NCI-H510A (cell line): ENCODE measurements at regions not wholly inside any gene's neighbourhood (a gene's known extent, or its start where the extent isn't known, plus 50 kb on each side); places are given as distances from the start of the nearest gene placed in this dataset.

ENCODE experiments used
- DNase-seq: peaks from one replicate; lab custom pipeline; 2025; lab: John Stamatoyannopoulos, UW

DNA sequence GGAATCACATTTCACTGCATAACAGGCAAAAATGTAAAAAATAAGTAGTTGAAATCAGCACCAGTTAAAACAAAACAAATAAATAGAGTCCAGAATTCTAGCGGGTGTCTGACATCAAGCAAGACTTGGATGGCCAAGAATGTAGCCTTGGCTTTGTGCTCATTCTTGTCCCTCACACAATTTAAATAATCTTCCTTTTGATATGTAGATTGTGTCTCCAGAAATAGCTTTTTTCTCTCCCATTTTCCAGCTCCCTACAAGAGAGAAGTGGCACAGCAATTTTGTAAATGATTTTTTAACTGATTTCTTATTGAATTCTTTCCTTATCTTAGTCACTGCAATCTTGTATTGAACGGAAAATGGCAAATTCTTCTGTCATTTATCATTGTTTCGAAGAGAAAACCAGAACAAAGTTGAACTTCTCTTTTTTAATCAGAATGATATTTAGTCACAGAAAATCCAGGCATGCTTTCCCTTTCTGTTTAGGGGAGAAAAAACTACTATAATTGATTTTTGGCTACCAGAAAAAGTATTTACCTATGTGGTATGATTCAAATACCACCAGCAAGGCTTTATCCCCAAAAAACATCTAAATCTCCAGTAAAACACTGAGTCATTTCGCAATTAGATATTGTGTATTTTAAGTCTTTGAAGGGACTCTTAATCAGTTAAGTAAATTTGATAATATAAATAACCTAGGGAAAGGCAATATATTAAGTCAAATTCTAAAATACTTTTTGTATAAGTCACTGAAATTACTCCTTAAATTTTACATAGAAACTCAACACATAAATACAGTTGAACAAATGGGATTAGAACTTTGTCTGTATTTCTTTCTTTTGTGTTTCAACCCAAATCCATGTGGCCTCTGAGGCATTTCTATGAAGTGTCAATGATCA is 481.7 kb downstream of the GBE1 start:
- DNase-seq: no peak

DNA sequence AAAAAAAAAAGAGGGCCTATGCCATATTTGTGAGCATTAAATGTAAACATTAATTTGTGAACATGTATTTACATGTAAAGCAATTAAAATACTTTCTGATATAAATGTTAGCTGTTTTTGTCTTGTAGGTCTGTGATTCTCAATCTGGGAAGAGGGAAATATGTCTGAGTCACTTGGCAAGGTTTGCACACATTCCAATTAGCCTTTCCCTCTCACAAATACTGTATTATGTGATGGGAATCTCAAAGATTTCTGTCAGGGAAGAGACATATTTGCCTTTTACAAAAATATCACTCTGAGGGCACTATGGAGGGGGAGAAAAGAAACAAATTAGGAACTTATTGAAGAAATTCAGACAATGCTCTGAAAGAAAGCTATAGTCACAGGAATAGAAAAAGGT is 483.6 kb downstream of the GBE1 start:
- no peak for DNase-seq

DNA sequence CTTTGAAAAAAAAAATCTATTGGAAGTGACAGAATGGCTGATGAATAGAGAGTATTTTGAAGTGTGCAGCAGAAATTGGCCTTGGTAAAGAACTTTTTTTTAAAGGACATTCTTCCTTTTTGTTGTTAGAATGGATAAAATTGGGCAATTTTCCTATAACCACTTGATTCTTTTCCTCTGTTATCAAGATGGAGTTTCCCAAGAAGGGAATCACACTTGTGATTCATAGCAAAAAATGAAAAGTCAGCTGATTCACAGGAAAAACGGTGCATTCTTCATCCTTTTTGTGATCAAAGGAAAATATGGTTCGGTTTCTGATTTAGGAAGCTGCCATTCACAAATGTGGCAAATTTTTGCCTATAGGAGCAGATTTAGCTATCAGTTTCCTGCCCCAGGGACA is 486.8 kb downstream of the GBE1 start:
- no peak for DNase-seq

DNA sequence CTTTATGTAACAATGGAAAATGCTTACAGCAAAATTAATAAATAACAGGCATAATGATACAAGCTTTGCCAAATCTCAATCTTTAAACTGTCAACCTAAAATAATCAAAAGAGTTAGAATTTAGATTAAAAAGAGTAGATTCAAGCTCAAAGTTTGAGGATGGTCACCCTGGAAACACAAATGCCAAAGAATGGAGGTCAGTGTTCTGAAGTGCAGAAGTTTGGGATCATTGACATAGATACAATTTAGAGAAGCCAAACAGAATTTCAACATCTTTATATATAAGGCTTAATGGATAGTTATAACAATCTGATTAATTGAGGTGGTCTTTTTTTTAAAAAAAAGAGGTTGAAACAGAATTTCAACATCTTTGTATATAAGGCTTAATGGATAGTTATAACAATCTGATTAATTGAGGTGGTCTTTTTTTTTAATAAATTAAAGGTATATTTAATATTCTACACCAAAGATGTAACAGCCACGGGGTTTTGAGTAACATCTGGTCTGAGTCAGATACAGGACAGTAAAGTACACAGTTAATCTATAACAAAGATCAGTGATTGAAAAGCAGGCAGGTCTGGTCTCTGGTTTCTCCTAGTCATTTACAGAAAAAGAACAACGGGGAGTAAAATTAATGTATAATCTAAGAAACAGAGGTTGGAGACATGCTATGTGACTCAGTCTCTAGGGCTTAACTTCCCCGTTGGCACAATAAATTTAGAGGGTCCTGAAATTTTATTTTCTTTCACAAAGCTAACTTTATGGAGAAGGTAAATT is 490.7 kb downstream of the GBE1 start:
- no peak for DNase-seq

DNA sequence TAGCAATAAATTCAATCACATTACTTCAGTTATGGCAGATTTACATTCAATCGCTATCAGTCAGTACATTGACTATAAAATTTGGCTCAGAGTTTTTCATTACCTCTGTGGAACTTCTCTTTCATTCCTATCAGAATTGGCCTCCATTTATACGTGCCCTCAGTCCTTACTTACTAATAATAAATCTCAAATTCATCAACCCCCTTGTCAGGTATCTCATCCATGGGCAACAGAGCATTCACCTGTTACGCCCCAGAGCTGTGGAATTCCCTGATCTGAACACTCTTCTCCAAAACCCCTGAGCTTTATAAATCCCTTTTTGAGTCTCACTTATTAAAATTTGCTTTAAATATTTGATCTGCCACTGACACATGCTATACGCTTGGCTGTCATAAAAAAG is 492.9 kb downstream of the GBE1 start:
- DNase-seq: no peak

DNA sequence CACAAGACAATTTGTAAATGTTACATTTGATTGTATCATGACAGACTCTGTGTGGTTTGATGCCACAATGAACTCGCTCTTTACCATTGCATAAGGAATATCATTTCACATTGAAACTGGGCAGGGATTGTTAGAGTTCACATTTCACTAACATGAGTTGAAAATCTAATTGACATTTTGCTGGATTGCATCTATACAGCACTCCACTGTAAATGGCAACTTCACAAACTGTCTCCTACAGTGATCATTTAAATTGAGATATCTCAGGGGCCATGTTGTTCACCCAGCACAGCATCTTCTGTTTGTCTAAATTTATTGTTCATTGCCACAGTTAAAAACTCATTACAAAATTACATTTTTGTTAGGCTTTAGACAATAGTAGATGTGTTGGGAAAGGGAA is 499.4 kb downstream of the GBE1 start:
- no peak for DNase-seq

DNA sequence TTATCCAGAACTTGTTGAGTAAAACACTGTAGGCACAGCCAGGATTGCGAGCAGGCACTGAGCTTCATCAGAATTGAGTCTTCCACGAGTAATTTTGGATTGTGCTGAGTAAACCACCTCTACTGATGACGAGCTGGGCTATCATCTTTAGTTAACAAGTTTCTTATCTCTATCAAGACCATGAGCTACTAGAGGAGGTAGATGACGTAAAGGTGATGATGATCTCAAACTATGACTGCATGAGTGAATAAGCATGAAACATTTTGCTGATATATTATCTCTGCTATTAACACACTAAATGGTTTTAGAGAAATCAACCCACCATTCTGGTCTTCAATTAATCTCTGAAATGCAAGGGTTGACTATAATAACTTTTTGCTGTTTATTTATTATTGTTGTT is 506.0 kb downstream of the GBE1 start:
- DNase-seq: no peak

DNA sequence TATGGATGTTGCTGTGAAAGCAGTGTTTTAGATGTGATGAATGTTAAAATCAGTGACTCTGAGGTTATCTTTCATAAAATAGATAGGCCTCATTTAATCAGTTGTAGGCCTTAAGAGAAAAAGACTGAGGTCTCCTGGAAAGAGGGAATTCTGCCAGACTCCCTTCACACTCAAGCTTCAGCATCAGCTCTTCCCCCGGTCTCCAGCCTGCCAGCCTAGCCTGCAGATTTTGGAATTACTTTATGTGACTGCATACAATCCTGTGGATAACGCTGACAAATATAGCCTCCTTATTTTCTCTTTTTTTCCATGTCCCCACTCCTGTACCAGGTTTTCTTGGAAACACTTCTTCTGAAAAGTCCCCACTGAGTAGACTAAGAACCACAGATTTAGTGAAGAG is 510.3 kb downstream of the GBE1 start:
- no peak for DNase-seq

DNA sequence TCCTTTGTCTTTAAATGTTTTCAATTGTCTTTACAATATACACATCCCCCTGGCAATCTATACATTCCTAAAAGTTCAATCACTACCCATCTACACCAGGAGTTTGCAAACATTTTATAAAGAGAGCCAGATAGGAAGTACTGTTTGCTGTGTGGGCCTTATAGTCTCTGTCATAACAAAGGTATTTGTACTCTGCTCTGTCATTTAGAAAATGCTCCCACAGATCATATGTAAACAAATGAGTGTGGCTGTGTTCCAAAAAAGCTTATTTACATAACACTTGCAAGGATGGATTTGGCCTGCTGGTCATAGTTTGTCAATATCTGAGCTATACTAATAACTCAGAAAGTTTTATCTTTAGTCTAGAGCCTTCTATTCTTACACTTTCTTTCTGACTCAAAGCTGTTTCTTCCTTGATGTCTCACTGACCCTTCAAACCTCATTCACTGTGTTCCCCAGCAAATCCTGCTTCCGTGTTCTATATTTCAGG is 511.9 kb downstream of the GBE1 start:
- no peak for DNase-seq

DNA sequence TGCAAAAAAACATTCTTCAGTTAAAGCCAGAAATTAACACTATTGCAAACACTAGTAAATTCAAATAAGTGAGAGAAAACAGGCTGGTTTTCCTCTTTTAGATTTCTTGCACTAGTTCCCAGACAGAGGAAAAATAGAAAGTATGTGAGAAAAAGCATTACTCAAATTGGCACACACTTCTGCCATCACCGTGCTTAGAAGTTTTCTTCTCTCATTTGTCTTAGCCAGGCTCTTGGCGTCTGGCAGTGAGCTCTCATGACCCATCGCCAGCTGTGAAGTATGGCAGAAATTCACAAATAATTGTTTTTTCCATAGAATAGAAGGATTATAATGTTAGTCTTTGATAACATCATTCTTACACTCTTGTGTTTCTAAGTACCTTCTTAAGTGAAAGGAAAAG is 515.9 kb downstream of the GBE1 start:
- no peak for DNase-seq

DNA sequence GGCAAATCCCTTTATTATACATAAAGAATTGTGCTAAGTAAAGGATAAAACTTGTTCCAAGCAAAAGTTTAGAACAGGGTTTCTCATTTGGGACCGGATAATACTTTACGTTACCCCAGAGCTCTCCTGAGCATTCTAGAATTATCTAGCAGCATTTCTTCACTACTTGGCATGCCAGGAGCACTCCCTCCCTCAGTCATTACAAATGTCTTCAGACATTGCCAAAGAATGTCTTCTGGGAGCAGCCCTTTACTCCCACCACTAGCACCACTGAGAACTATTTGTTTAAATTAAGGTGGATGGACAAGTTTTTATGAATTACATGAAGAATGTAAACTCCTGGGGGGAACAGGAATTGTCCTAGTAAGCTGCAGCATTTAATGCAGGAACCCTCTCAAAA is 516.4 kb downstream of the GBE1 start:
- DNase-seq: no peak

DNA sequence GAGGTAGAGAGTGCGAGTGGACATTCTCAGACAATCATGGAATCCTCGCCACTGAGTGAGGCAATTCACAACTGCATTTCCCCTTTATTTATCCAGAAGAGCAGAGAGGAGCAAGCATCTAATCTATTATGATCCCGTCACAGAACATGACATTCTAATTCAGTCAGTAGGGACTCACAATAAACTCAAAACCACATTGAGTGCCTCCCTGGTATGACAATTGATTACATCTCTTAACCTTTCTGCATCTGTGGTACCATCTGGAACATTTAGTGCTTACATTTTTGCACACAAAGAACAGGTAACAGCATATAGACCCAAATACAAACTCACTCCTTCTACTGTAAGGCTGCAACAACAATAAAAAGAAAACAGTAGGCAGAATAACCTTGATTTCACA is 517.2 kb downstream of the GBE1 start:
- no peak for DNase-seq

DNA sequence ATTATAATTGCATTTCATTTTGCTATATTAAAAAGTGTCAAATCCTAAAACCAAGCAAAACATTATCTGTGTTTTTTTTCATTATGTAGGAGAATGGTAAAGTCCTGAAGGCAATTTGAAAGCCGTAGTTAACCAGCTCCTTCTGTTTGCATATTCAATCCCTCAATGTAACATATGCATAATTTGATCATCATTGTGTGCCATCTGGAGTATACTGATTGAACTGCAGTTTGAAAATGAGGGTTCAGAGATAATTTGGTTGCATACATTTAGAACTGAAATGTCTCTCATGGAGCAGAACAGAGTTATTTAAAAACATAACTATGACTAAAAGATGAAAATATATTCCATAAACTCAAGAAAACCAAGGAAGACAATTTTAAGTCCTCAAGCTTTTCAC is 518.6 kb downstream of the GBE1 start:
- no peak for DNase-seq

DNA sequence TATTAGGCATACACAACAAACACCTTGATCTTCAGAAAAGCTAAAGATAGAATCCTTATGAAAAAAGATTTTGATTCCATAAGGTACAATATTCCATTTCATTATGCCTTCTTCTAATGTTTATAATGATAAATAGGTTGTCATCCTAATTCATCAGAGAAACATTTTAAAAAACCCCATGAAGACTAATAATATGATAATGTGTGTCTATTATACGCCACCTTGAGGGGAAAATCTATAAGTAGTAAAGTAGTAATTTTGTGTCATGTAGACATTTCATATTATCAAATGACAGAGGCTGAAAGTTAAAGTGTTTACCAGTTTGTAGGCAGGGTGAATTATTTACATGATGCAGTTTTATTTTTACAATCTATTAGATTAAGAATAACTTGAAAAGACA is 524.3 kb downstream of the GBE1 start:
- DNase-seq: no peak

DNA sequence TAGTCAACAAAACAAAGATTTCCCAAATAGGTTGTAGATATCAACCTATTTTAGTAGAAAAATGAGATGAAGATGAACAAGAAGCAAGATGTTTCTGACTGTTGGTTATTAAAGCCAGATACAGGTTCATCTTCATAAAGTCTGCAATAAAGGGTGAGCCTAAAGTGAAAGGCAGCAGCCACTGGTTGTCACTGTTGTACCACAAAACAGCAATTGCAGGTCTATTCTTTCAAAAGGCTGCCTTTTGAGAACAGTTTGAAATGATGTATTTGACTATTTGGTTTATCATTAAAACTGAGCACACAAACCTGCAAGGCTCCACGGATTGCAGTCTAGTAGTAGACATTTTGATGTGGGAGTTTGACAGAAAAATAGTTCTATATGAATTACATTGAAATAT is 543.4 kb downstream of the GBE1 start:
- DNase-seq: no peak

DNA sequence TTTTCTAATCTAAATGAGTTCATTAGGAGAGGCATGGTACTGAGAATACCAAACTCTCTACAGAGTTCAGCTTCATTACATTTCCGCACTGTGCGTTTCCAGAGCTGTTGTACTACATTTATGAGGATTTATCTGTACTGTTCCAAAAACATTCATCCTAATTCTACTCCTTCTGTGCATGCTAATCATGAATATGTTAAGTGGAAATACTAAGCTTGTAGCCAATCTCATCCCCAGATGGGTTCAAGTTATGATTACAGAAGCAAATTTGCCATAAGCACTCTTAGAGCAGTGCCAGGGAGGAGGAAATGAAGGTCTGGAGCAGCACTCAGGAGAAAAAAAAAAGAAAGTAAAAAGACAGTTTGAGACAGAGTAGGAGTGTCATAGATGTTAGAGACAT is 544.3 kb downstream of the GBE1 start:
- no peak for DNase-seq

DNA sequence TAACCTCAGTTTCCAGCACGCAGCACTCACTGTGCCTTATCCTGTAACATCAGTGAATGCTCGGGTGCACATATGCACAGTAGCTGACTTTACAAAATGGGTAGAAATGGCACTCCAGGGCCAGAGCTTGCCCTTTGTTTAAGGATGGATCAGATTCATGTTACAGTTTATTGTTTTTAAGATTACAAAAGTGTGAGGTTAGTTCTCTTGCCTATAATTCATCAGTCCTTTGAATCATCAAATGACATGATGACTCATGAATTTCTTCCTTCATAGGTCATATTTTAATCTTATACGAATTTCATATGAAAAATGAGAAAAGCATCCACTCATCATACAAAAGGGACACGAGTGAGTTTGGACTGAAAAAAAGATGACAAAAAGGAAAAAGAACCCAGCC is 545.3 kb downstream of the GBE1 start:
- DNase-seq: no peak

DNA sequence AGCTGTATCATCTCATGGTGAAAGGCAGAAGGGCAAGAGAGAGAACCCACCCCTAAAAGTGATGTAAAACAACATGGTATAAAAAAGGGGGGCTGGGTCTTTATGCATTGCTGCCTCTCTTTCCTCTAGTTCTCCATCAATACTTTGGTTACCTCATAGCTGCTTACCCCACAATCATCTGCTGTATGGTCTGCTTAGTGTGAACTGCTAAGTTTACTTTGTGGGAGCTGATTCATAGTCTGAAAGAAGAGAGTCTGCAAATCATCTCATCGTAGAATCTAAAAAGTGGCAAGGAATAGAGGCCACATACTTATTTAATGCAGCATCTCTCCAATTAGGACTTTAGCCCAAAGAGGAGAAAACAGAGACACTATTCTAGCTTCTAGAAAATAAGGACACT is 546.8 kb downstream of the GBE1 start:
- DNase-seq: no peak

DNA sequence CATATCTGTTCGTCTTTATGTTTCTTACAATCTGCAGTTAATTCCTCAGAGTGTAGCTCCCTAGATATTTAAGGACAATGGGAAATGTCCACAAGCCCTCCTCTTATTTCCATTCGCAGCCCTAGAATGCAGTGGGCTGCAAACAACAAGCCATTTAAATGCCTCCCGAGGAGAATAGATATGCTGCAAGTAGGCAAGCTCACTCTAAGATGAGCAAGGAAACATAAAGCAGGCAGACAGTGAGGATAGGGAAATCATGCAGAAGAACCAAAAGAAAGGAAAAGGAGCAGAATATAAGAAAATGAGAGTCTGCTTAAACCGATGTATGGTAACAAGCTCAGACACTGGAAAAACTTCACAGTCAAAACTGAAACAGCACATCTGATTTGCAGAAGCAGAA is 561.9 kb downstream of the GBE1 start:
- DNase-seq: no peak

DNA sequence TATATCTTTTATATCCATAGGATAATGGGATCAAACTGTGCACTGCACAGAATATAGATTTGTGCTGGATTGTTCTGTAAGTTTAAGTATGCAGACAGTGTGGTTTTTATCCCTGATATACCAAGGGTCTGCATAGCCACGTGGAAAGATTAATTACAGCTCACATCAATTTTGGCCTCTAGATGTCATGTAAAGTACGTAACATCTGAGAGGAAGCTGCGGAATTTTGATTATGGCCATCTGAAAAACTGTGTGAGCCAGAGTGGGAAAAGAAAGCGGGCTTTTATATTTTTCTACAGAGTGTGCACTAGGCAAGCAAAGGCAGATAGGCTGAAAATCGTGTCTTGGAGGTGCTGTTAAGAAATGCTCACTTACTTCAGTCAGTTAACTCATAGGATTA is 562.7 kb downstream of the GBE1 start:
- DNase-seq: no peak

DNA sequence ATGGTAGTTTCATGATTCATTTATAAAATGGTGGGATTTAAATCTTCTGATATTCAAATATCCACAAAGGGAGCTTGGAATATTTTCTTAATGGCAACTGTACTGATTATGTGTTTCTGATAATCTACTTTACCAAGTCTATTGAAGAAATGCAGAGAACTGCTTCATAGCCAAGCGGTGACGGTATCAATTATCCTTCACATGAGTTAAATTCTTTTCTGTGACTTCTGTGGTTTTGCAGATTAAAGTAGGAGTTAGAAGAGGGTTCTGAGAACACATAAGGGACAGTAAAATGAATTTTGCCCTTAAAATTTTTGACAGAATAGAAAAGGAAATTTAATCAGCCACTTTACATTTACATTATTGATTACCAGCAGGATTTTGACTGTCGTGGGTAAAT is 563.2 kb downstream of the GBE1 start:
- no peak for DNase-seq

DNA sequence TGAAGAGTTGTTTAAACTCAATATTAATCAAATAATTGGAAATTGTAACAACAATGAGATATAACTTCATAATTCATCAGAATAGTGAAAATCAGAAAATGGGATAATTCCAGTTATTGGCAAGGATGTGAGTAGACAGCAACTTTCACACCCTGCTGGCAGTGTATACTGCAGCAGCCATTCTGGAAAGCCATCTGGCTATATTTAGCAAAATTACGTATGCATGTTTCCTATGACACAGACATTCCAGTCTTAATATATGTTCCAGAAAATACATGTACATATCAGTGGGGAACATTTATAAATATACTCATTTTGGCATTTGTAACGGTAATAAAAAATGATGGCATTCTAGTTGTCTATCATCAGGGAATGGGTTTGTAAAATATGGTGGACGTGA is 564.1 kb downstream of the GBE1 start:
- no peak for DNase-seq

DNA sequence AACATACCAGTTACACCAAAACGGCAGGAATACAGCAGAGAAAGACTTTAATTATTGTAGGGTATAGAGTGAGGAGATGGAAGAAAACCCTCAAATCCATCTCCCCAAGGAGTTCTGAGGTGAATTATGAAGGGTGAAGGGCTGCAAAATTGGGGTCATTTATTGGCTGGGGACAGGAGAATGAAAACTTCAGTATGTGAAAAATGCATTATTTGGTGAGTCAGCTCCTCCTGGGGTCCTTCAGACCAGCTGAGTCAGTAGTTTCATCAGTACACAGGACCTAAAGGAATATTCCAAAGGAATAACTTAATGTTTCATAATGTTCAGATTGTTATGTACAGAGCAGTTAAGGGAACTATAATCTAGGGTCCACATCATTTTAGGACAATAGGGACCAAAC is 566.0 kb downstream of the GBE1 start:
- DNase-seq: no peak
